Osteocyte (in vitro differentiated cells): ENCODE measurements at regions not wholly inside any gene's neighbourhood (a gene's known extent, or its start where the extent isn't known, plus 50 kb on each side); places are given as distances from the start of the nearest gene placed in this dataset.
A peak's percentile ranks its signal among the peaks of the same experiment; 100 is the strongest.
"Not testable (repeated sequence)": the region's sequence is repeated elsewhere in the genome, so short reads cannot be mapped to it uniquely, and the experiment has no call there.

Experiments
- DNase-seq: peaks from one replicate; pipeline ENCODE4 v3.0.0; 2021; ENCODE audit warnings: mixed read lengths; ENCODE audit not compliant: unreplicated experiment; ENCODE audit errors: extremely low spot score
- H3K27ac Mint-ChIP-seq: one replicate; pipeline ENCODE4 v1.8.0; 2021; ENCODE audit warnings: mild to moderate bottlenecking, mixed read lengths; ENCODE audit not compliant: unreplicated experiment
- H3K27me3 Mint-ChIP-seq: one replicate; pipeline ENCODE4 v1.8.0; 2021; ENCODE audit warnings: mixed read lengths; ENCODE audit not compliant: unreplicated experiment
- H3K36me3 Mint-ChIP-seq: one replicate; pipeline ENCODE4 v1.8.0; 2021; ENCODE audit warnings: mixed read lengths; ENCODE audit not compliant: unreplicated experiment
- H3K4me1 Mint-ChIP-seq: one replicate; pipeline ENCODE4 v1.8.0; 2021; ENCODE audit warnings: mixed read lengths; ENCODE audit not compliant: unreplicated experiment
- H3K4me3 Mint-ChIP-seq: one replicate; pipeline ENCODE4 v1.8.0; 2021; ENCODE audit warnings: mild to moderate bottlenecking, moderate library complexity, mixed read lengths; ENCODE audit not compliant: unreplicated experiment
- H3K9me3 Mint-ChIP-seq: one replicate; pipeline ENCODE4 v1.8.0; 2021; ENCODE audit warnings: mixed read lengths; ENCODE audit not compliant: unreplicated experiment
- TF ChIP-seq, protein P1 (sequence below): fragments of 200-600 bp; sonication (generic); IDR thresholded peaks from 2 replicates; pipeline ENCODE4 v1.5.0; 2021; ENCODE audit warnings: antibody characterized with exemption, mild to moderate bottlenecking, moderate library complexity

DNA sequence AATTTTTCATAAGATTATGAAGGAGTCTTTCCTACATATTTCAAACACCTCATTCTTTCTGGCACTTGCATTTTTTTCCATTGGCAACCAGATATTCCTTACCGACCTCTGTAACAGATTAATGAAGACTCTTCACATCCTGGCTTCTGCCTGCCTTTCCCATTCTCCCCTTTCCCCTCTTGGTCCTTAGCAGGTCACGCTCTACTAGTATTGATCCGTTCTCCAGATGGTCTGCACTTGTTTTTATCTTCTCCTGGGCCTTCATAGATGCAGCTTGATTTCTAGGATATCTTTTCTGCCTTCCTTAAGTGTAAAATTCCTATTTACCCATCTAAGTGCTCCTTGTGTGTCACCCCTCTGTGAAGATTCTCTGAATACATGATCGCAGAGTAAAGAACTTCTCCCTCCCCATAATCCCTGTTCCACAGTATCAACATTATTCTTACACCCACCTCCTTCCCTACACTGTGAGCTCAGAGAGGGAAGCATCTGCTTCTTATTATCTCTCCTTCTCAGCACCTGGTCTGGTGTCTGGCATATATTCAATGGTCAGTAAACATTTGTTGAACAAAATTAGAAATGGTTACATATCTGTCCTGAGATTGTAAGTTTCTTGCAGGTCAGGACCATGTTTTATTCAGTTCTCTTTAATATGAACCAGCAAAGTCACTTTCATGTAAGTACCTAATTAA lies 654.2 kb downstream of the REEP3 start:
- no peak for DNase-seq
- H3K36me3 Mint-ChIP-seq: no peaks in the 10 kb centered on the region
- H3K4me3 Mint-ChIP-seq: no peak overlapping the region
- no peaks in the 10 kb centered on the region for H3K4me1 Mint-ChIP-seq
- TF ChIP-seq, protein P1, sequence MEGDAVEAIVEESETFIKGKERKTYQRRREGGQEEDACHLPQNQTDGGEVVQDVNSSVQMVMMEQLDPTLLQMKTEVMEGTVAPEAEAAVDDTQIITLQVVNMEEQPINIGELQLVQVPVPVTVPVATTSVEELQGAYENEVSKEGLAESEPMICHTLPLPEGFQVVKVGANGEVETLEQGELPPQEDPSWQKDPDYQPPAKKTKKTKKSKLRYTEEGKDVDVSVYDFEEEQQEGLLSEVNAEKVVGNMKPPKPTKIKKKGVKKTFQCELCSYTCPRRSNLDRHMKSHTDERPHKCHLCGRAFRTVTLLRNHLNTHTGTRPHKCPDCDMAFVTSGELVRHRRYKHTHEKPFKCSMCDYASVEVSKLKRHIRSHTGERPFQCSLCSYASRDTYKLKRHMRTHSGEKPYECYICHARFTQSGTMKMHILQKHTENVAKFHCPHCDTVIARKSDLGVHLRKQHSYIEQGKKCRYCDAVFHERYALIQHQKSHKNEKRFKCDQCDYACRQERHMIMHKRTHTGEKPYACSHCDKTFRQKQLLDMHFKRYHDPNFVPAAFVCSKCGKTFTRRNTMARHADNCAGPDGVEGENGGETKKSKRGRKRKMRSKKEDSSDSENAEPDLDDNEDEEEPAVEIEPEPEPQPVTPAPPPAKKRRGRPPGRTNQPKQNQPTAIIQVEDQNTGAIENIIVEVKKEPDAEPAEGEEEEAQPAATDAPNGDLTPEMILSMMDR: no peak
- no peak overlapping the region for H3K27ac Mint-ChIP-seq
- no peaks in the 10 kb centered on the region for H3K27me3 Mint-ChIP-seq
- no peaks in the 10 kb centered on the region for H3K9me3 Mint-ChIP-seq

DNA sequence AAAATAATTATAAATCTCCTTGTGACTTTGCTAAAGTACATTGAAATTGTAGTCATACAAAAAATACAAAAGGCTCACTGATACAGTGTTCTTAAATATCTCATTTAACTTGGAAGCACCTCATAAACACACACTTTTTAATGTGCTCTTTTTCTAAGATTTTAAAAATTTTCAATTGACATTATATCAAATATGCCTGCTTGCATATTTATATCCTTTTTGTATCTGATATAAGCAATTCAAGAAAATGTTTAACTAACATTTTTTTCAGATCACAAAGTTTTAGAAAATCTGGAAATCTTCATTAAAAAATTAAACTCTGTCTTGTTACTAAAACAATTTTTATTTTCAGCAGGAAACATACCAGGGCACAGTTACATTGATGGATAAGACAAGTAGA lies 661.5 kb downstream of the REEP3 start:
- Mint-ChIP-seq H3K27ac (no peak overlapping the region), H3K4me3 (no peak overlapping the region), H3K9me3 (no peaks in the 10 kb centered on the region), H3K36me3 (no peaks in the 10 kb centered on the region), H3K27me3 (no peaks in the 10 kb centered on the region), H3K4me1 (no peaks in the 10 kb centered on the region)
- DNase-seq: no peak
- TF ChIP-seq, protein P1: no peak

DNA sequence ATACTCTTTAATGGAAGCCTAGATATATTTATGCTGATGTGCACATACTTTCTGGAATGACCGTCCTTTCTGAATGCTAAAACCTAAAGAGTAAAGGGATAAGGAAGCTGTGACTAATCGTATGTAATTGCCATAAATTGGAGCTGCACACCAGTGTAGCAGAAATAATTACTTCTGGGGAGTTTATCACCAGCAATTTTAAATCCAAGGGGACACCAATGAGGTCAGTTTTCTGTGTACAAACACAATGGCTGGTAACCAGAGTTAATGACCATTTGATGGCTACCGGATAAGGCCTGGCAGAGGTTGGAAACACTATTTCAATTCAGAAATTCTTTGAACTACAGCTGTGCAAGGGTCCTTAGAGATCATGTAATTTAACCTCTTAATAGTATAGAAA lies 670.1 kb downstream of the REEP3 start:
- Mint-ChIP-seq H3K4me3 (no peak overlapping the region), H3K4me1 (peaks cover 12% of the 10 kb centered on the region), H3K36me3 (no peaks in the 10 kb centered on the region), H3K27ac (no peak overlapping the region), H3K27me3 (no peaks in the 10 kb centered on the region), H3K9me3 (no peaks in the 10 kb centered on the region)
- TF ChIP-seq, protein P1: no peak
- DNase-seq: no peak

DNA sequence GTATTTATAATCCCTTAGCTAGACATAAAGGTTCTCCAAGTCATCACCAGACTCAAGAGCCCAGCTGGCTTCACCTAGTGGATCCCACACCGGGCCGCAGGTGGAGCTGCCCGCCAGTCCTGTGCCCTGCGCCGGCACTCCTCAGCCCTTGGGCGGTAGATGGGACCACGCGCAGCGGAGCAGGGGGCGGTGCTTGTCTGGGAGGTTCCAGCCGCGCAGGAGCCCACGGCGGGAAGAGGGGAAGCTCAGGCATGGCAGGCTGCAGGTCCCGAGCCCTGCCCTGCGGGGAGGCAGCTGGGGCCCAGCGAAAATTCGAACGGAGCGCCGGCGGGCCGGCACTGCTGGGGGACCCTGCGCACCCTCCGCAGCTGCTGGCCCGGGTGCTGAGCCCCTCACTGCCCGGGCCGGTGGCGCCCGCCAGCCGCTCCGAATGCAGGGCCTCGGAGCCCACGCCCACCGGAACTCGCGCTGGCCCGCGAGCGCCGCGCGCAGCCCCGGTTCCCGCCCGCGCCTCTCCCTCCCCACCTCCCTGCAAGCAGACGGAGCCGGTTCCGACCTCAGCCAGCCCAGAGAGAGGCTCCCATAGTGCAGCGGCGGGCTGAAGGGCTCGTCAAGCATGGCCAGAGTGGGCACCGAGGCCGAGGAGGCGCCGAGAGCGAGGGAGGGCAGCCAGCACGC lies 675.6 kb downstream of the REEP3 start:
- Mint-ChIP-seq H3K4me3 (no peak overlapping the region), H3K27ac (no peak overlapping the region), H3K4me1 (no peaks in the 10 kb centered on the region), H3K36me3 (no peaks in the 10 kb centered on the region), H3K27me3 (no peaks in the 10 kb centered on the region), H3K9me3 (no peaks in the 10 kb centered on the region)
- TF ChIP-seq, protein P1: no peak
- DNase-seq: peak; percentile 82

DNA sequence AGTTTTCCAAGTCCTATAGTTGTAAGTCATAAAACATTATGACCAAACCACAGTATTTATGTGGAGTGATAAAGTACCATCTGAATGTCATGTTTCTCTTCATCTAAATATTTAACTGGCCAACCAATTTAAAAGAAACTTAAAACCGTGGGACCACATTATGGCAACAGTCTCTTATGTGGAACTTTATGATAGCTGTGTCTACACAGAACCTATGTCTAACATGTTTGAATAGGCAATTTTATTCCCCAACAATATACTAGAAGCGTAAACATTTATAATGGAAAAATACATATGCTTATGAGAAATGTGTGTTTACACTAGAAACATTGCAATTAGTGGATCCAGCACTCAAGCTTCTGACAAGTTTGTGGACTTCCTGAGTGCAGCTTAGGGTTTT lies 680.7 kb downstream of the REEP3 start:
- Mint-ChIP-seq H3K27me3 (no peaks in the 10 kb centered on the region), H3K9me3 (peaks cover 5% of the 10 kb centered on the region), H3K4me1 (no peaks in the 10 kb centered on the region), H3K36me3 (no peaks in the 10 kb centered on the region), H3K4me3 (no peak overlapping the region), H3K27ac (no peak overlapping the region)
- DNase-seq: no peak
- TF ChIP-seq, protein P1: no peak

DNA sequence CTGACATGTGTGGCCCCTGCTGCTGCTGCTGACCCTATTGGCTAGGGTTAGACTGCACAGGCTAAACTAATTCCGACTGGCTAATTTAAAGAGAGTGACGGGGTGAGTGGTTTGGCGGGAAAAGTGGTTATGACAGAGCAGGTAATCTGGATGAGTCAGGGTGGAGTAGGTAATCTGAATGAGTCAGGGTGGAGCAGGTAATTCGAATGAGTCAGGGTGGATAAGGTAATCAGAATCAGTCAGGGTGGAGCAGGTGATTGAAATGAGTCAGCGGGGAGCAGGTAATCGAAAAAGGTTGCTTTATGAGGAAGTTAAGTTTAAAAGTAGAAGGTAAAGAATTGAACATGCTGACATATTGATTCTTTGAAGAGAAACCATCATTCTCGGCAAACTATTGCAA lies 683.3 kb downstream of the REEP3 start:
- H3K4me3 Mint-ChIP-seq: peak overlapping the region; percentile 19
- not testable (repeated sequence) for DNase-seq, H3K9me3 Mint-ChIP-seq, H3K4me1 Mint-ChIP-seq, H3K36me3 Mint-ChIP-seq, H3K27ac Mint-ChIP-seq, H3K27me3 Mint-ChIP-seq
